WERI-Rb-1 (cell line): ENCODE measurements at regions not wholly inside any gene's neighbourhood (a gene's known extent, or its start where the extent isn't known, plus 50 kb on each side); places are given as distances from the start of the nearest gene placed in this dataset.

Source experiments
- DNase-seq: peaks from one replicate; pipeline ENCODE4 v3.0.0-alpha.2; 2020
- H3K27ac ChIP-seq: fragments of 250-450 bp; sonication (Bioruptor Pico); 2 replicates; pipeline ENCODE4 v1.5.1; 2020; ENCODE audit warnings: mild to moderate bottlenecking, moderate library complexity
- H3K27me3 ChIP-seq: fragments of 250-450 bp; sonication (Bioruptor Pico); 2 replicates; pipeline ENCODE4 v1.5.1; 2021; ENCODE audit warnings: mild to moderate bottlenecking, low read depth, moderate library complexity; ENCODE audit not compliant: insufficient read depth, severe bottlenecking
- H3K36me3 ChIP-seq: fragments of 250-450 bp; sonication (Bioruptor Pico); 2 replicates; pipeline ENCODE4 v1.5.1; 2020; ENCODE audit warnings: mild to moderate bottlenecking, moderate library complexity
- H3K4me3 ChIP-seq: 2 replicates; pipeline ENCODE4 v1.5.1; 2011; ENCODE audit warnings: low read depth, mild to moderate bottlenecking, control low read depth, low read length
- H3K9me3 ChIP-seq: fragments of 250-450 bp; sonication (Bioruptor Pico); 2 replicates; pipeline ENCODE4 v1.5.1; 2021; ENCODE audit warnings: mild to moderate bottlenecking, moderate library complexity; ENCODE audit not compliant: severe bottlenecking
- TF ChIP-seq, protein P1 (sequence below): IDR thresholded peaks from 2 replicates; pipeline ENCODE4 v1.5.1; 2011; ENCODE audit warnings: low read depth, mild to moderate bottlenecking, control low read depth, inconsistent platforms, low read length

DNA sequence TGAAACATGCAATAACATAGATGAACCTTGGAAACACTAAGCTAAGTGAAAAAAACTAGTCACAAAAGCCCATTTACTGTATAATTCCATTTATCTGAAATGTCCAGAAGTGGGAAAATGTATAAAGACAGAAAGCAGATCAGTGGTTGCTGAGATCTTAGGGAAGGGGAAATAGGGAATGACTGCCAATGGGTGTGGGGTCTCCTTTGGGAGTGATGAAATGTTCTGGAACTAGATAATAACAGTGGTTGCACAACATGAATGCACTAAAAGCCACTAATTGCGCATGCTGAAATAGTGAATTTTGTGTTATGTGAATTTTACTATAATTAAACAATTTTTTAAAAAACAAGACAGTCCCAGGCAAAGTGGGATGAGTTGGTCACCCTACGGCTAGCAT, 472.8 kb downstream of the CCDC171 start:
- DNase-seq, result no peak
- no peaks in the 10 kb centered on the region for H3K27me3 ChIP-seq
- H3K27ac ChIP-seq, result no peak overlapping the region
- H3K36me3 ChIP-seq, result no peaks in the 10 kb centered on the region
- TF ChIP-seq, protein P1, sequence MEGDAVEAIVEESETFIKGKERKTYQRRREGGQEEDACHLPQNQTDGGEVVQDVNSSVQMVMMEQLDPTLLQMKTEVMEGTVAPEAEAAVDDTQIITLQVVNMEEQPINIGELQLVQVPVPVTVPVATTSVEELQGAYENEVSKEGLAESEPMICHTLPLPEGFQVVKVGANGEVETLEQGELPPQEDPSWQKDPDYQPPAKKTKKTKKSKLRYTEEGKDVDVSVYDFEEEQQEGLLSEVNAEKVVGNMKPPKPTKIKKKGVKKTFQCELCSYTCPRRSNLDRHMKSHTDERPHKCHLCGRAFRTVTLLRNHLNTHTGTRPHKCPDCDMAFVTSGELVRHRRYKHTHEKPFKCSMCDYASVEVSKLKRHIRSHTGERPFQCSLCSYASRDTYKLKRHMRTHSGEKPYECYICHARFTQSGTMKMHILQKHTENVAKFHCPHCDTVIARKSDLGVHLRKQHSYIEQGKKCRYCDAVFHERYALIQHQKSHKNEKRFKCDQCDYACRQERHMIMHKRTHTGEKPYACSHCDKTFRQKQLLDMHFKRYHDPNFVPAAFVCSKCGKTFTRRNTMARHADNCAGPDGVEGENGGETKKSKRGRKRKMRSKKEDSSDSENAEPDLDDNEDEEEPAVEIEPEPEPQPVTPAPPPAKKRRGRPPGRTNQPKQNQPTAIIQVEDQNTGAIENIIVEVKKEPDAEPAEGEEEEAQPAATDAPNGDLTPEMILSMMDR, result no peak
- no peaks in the 10 kb centered on the region for H3K9me3 ChIP-seq
- no peak overlapping the region for H3K4me3 ChIP-seq

DNA sequence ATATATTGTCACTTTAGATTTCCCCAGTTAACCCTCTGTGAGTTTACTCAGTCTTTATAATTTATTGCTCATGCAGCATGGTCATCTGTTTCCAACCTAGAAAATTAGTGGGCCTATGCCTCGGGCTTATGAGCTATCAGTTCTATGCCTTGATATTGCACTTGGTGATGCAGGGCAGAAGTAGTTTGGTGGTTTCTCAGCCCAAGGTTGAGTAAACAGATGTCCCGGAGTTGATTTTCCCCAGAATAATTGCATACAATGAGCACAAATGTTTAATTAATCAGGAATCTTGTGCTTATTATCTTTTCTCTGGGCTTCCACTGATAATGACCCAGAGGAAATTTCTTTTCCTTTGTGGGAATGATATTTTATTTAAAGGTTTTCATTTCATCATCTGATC, 474.0 kb downstream of the CCDC171 start:
- no peaks in the 10 kb centered on the region for H3K27me3 ChIP-seq
- no peak overlapping the region for H3K27ac ChIP-seq
- no peaks in the 10 kb centered on the region for H3K9me3 ChIP-seq
- no peak overlapping the region for H3K4me3 ChIP-seq
- TF ChIP-seq, protein P1, result no peak
- DNase-seq, result no peak
- H3K36me3 ChIP-seq, result no peaks in the 10 kb centered on the region

DNA sequence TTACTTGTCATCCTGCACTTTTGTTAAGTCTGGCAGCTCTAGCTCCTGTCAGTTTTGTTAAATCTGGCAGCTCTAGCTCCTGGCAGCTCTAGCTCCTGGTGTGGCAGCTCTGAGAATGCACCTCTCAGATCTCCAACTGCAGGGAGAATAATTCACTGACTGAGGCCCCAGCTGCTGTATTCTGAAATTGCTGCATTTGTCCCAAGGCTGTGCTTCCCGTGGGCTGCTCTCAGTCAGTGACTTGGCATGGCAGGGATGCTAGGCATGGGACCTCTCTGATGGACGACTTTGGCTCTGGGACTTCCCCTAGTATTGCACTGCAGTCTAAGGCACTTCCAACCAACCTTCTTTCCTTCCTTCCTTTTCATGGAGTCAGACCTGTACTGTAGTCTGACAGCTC, 475.7 kb downstream of the CCDC171 start:
- no peak for DNase-seq
- no peaks in the 10 kb centered on the region for H3K27me3 ChIP-seq
- no peak overlapping the region for H3K27ac ChIP-seq
- no peaks in the 10 kb centered on the region for H3K36me3 ChIP-seq
- TF ChIP-seq, protein P1, result no peak
- H3K9me3 ChIP-seq, result no peaks in the 10 kb centered on the region
- H3K4me3 ChIP-seq, result no peak overlapping the region

DNA sequence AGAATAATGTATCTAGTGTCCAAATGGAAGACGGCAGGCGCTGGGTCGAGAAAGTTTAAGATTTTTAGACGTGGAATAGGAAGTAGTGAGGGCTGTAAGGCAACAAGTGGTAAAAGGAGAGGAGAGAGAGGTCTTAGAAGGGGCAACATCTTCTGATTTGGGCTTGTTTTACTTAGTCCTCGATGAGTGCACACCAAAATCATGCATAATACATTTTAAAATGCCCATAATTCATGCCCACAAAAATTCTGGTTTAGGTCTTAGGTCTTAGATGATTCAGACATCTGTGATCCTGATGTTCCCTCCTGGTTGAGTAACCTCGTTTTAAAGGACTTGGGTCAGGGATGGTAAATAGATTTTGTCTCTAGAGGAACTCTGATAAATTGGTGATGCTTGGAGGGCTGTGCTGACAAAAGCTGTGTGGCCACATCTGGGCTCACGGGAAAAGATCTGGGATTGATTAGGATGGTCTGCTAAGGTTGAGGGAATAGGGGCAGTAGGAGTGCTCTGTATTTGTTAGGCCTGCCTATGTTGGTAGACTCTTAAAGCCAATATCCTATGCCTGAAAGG, 476.3 kb downstream of the CCDC171 start:
- Histone ChIP-seq H3K27ac (no peak overlapping the region), H3K36me3 (no peaks in the 10 kb centered on the region), H3K9me3 (no peaks in the 10 kb centered on the region), H3K4me3 (no peak overlapping the region), H3K27me3 (no peaks in the 10 kb centered on the region)
- DNase-seq, result no peak
- TF ChIP-seq, protein P1, result no peak

DNA sequence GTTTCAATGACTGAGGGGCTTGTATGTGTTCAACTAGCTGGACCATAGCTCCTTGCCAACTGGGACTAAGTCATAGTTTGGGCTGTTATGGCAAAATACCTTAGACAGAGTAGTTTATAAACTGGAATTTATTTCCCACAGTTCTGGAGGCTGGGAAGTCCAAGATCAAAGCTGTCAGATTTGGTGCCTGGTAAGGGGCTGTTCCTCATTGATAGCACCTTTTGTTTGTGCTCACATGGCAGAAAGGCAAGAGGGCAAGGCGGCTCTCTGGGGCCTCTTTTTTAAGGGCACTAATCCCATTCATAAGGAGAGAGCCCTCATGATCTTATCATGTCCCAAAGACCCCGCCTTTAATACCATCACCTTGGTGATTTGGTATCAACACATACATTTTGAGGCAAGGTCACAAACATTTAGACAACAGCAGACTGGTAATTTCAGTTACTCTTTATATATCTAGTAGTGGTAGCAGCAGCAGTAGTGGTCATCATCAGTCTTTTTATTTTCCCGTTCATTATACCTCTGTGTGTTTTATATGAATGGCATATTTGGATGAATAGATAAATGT, 477.0 kb downstream of the CCDC171 start:
- no peak overlapping the region for H3K4me3 ChIP-seq
- no peak for DNase-seq
- no peaks in the 10 kb centered on the region for H3K36me3 ChIP-seq
- H3K27ac ChIP-seq, result no peak overlapping the region
- H3K27me3 ChIP-seq, result no peaks in the 10 kb centered on the region
- no peaks in the 10 kb centered on the region for H3K9me3 ChIP-seq
- TF ChIP-seq, protein P1, result no peak
